K562 (cell line): ENCODE measurements at regions not wholly inside any gene's neighbourhood (a gene's known extent, or its start where the extent isn't known, plus 50 kb on each side); places are given as distances from the start of the nearest gene placed in this dataset.

Source experiments
- ATAC-seq: fragments of 200-7000 bp; cut with Tn5 transposase; 3 replicates; pipeline ENCODE4 v1.9.1; 2020; ENCODE audit warnings: moderate library complexity
- BruUV-seq: library from RNA; stranded (reverse); fragments of 400-500 nt; replicated peaks from 2 replicates; lab custom pipeline; 2021; lab: Mats Ljungman, UMichigan
- CTCF ChIA-PET: fragments of 300-600 bp; formaldehyde crosslinking; extraction: SDS; loops from one replicate; lab custom pipeline; 2021; ENCODE audit warnings: low intra/inter-chr PET ratio; lab: Yijun Ruan, JAX
- POLR2A ChIA-PET: fragments of 300-600, 350-650 bp; sonication (Branson Sonifier 250); formaldehyde crosslinking; extraction: SDS; loops from one replicate; lab custom pipeline; 2021; ENCODE audit warnings: antibody characterized with exemption, inconsistent platforms; lab: Yijun Ruan, JAX
- DNase-seq, 4 experiments: peaks; one replicate each; pipeline versions ENCODE4 v3.0.0 to v3.0.0-alpha.2; 2011 to 2018; ENCODE audit warnings: low spot score in 3 of 4, mixed read lengths in 3 of 4; ENCODE audit errors: extremely low read depth in 1 of 4
- FAIRE-seq: peaks from 2 replicates; lab custom pipeline; 2011; peaks lifted over from hg19 to GRCh38; lab: Jason Lieb, UNC
- H2AFZ ChIP-seq: 2 replicates; pipeline ENCODE4 v1.6.0; 2011; ENCODE audit warnings: low read depth, low read length, control low read depth, inconsistent platforms
- H3K27ac ChIP-seq: fragments of 200-600 bp; 3 replicates; pipeline ENCODE4 v1.8.0; 2011; ENCODE audit warnings: low read depth, mild to moderate bottlenecking, control low read depth, inconsistent platforms, low read length, moderate library complexity, mixed read lengths; ENCODE audit errors: extremely low read depth
- H3K27me3 ChIP-seq, 2 experiments: fragments of 300-600 bp in 1 of 2; 2 replicates in 1 of 2; 3 replicates in 1 of 2; pipeline versions ENCODE4 v1.6.0 to v1.8.0; 2011; ENCODE audit warnings: inconsistent platforms in 2 of 2, low read length in 2 of 2, mild to moderate bottlenecking in 1 of 2, mixed read lengths in 1 of 2, moderate library complexity in 1 of 2; ENCODE audit not compliant: control insufficient read depth in 2 of 2, insufficient read depth in 2 of 2
- H3K36me3 ChIP-seq: fragments of 300-600 bp; 3 replicates; pipeline ENCODE4 v1.8.0; 2011; ENCODE audit warnings: mild to moderate bottlenecking, low read length, inconsistent platforms; ENCODE audit not compliant: control insufficient read depth, insufficient read depth
- H3K4me1 ChIP-seq, 2 experiments: fragments of 200-600 bp in 1 of 2; replicated peaks in 1 of 2; 2 replicates in 1 of 2; 3 replicates in 1 of 2; pipeline versions ENCODE4 v1.5.1 to v1.8.0; 2011; ENCODE audit warnings: inconsistent platforms in 2 of 2, low read length in 2 of 2, mild to moderate bottlenecking in 1 of 2, mixed read lengths in 1 of 2, moderate library complexity in 1 of 2; ENCODE audit not compliant: control insufficient read depth in 2 of 2, insufficient read depth in 2 of 2
- H3K4me2 ChIP-seq: 2 replicates; pipeline ENCODE4 v1.6.1; 2011; ENCODE audit warnings: low read length, control low read depth, inconsistent platforms, mixed read lengths; ENCODE audit not compliant: insufficient read depth
- H3K4me3 ChIP-seq: fragments of 200-600 bp; sonication (generic), shearing (Covaris generic); 2 replicates; pipeline ENCODE4 v1.5.1; 2016; ENCODE audit warnings: control low read depth, inconsistent platforms
- H3K79me2 ChIP-seq: fragments of 200-600 bp; 3 replicates; pipeline ENCODE4 v1.8.0; 2011; ENCODE audit warnings: low read length, inconsistent platforms; ENCODE audit not compliant: control insufficient read depth, insufficient read depth
- H3K9ac ChIP-seq, 2 experiments: 2 replicates each; pipeline versions ENCODE4 v1.6.0 to v1.6.1; 2011; ENCODE audit warnings: low read depth in 2 of 2, low read length in 2 of 2, control low read depth in 1 of 2, inconsistent platforms in 1 of 2, mild to moderate bottlenecking in 1 of 2, mixed read lengths in 1 of 2; ENCODE audit not compliant: insufficient read depth in 1 of 2
- H3K9me1 ChIP-seq: one replicate; pipeline ENCODE4 v1.6.0; 2011; ENCODE audit warnings: inconsistent platforms, mild to moderate bottlenecking, low read length, moderate library complexity; ENCODE audit not compliant: control insufficient read depth, insufficient read depth
- H3K9me3 ChIP-seq: replicated peaks from 2 replicates; pipeline ENCODE4 v1.5.1; 2011; ENCODE audit warnings: low read depth, low read length, inconsistent platforms; ENCODE audit not compliant: control insufficient read depth, insufficient read depth
- H4K20me1 ChIP-seq: replicated peaks from 2 replicates; pipeline ENCODE4 v1.6.1; 2011; ENCODE audit warnings: low read length, inconsistent platforms, mixed read lengths; ENCODE audit not compliant: control insufficient read depth, insufficient read depth
- ARNT ChIP-seq, 2 experiments: fragments of 450-650 bp; IDR thresholded peaks; 2 replicates each; pipeline ENCODE4 v1.6.1; 2016; ENCODE audit warnings: mild to moderate bottlenecking in 1 of 2
- CEBPG ChIP-seq, 3 experiments: fragments of 200-800 bp in 1 of 3; sonication (Bioruptor generic) in 1 of 3; sonication (generic) in 1 of 3; formaldehyde crosslinking in 1 of 3; IDR thresholded peaks in 2 of 3; conservative IDR thresholded peaks in 1 of 3; 2 replicates each; pipeline versions ENCODE4 v1.6.1 to v1.8.0; 2016 to 2022; ENCODE audit warnings: missing compliant biosample characterization in 2 of 3, missing genetic modification characterization in 2 of 3, mild to moderate bottlenecking in 1 of 3, missing genetic modification reagents in 1 of 3
- HMBOX1 ChIP-seq: sonication (generic); IDR thresholded peaks from 2 replicates; pipeline ENCODE4 v1.6.1; 2016
- IRF2 ChIP-seq: sonication (generic); formaldehyde crosslinking; IDR thresholded peaks from 2 replicates; pipeline ENCODE4 v1.8.1; 2022; ENCODE audit warnings: mild to moderate bottlenecking, missing genetic modification reagents
- PKNOX1 ChIP-seq: fragments of 450-650 bp; IDR thresholded peaks from 2 replicates; pipeline ENCODE4 v1.6.1; 2016
- PRDM10 ChIP-seq: fragments of 450-650 bp; IDR thresholded peaks from 2 replicates; pipeline ENCODE4 v1.6.1; 2018; ENCODE audit not compliant: partially characterized antibody
- RBFOX2 ChIP-seq: fragments of 200-400 bp; formaldehyde crosslinking; IDR thresholded peaks from 2 replicates; pipeline ENCODE4 v1.6.1; 2017; ENCODE audit warnings: low read depth, mild to moderate bottlenecking, low read length, moderate library complexity
- TAF15 ChIP-seq: fragments of 200-400 bp; formaldehyde crosslinking; IDR thresholded peaks from 2 replicates; pipeline ENCODE4 v1.6.1; 2017; ENCODE audit warnings: mild to moderate bottlenecking, low read depth, low read length, moderate library complexity
- ZBTB8A ChIP-seq: fragments of 450-650 bp; IDR thresholded peaks from 2 replicates; pipeline ENCODE4 v1.6.1; 2018; ENCODE audit warnings: mild to moderate bottlenecking, moderate library complexity; ENCODE audit not compliant: partially characterized antibody
- ZFP36 ChIP-seq: fragments of 150-350 bp; IDR thresholded peaks from 2 replicates; pipeline ENCODE4 v1.6.1; 2018; ENCODE audit warnings: low read length, low read depth; ENCODE audit not compliant: partially characterized antibody
- ZNF551 ChIP-seq: fragments of 250-450 bp; sonication (Bioruptor Pico); IDR thresholded peaks from 2 replicates; pipeline ENCODE4 v1.5.0; 2021; ENCODE audit warnings: mild to moderate bottlenecking, moderate library complexity
- ZNF639 ChIP-seq, 2 experiments: fragments of 200-800 bp in 1 of 2; sonication (Bioruptor generic) in 1 of 2; sonication (generic) in 1 of 2; formaldehyde crosslinking in 1 of 2; IDR thresholded peaks in 1 of 2; conservative IDR thresholded peaks in 1 of 2; 2 replicates each; pipeline versions ENCODE4 v1.5.0 to v1.6.1; 2016 to 2020; ENCODE audit warnings: missing compliant biosample characterization in 1 of 2, missing genetic modification characterization in 1 of 2, missing genetic modification reagents in 1 of 2
- ZNF780A ChIP-seq: fragments of 250-450 bp; sonication (Bioruptor Pico); IDR thresholded peaks from 2 replicates; pipeline ENCODE4 v1.5.0; 2021; ENCODE audit warnings: mild to moderate bottlenecking
- WGBS: fragments of 100-300 bp; shearing (Covaris generic); methylation state at CpG from one replicate; pipeline ENCODE4 v1.1.6; 2016; ENCODE audit warnings: low coverage, mixed read lengths; ENCODE audit not compliant: insufficient coverage; ENCODE audit errors: missing lambda C conversion rate; 5-methylcytosine and 5-hydroxymethylcytosine counted together
- in situ Hi-C: fragments of 300-500 bp; cut with MboI; formaldehyde crosslinking; loops from 4 replicates; pipeline ENCODE4 v1.15.0; 2018; ENCODE audit warnings: inconsistent platforms, mixed read lengths
- intact Hi-C: fragments of 100-400 bp; cut with micrococcal nuclease; formaldehyde crosslinking; loops from 2 replicates; pipeline ENCODE4 v1.14.2; 2022

- TF ChIP-seq PRDM10 (no peak), ZFP36 (no peak), CEBPG (CRISPR knock-in tag; IDR thresholded peaks at IDR 0.05) (no peak), CEBPG (tag; conservative IDR thresholded peaks at IDR 0.05 in 1 of 2, IDR thresholded peaks at IDR 0.05 in 1 of 2) (no peak), PKNOX1 (no peak)
- TF ChIP-seq, all 486 proteins: peak for 0
These were observed 276.2 kb downstream of the MYCN start (continued) for GRCh38 chr2:16216558-16216945.

GRCh38 chr2:16215902-16216557 lies 275.7 kb downstream of the MYCN start:
- no peaks in the 10 kb centered on the region for H3K36me3 ChIP-seq
- ChIA-PET CTCF (no interaction called here), POLR2A (interaction anchor here (0.6 kb wide), 1 partner anchor 558 kb away, joined by 3 read pairs; no protein-coding TSS in a partner anchor)
- no peak for FAIRE-seq
- H4K20me1 ChIP-seq, result no peaks in the 10 kb centered on the region
- H3K4me2 ChIP-seq, result no peak overlapping the region
- H3K79me2 ChIP-seq, result no peaks in the 10 kb centered on the region
- intact Hi-C loops (no loop called here), in situ Hi-C loops (no loop called here)
- no peak overlapping the region for H3K4me3 ChIP-seq
- no peaks in the 10 kb centered on the region; a peak in 1 of 5 replicates for H3K4me1 ChIP-seq
- no peak overlapping the region for H3K9ac ChIP-seq
- H3K27me3 ChIP-seq, result peaks cover 7 to 13% of the 10 kb centered on the region in 2 experiments; a peak in 3 of 5 replicates
- 5% methylated on average over 16 of the region's 16 CpGs for WGBS
- H3K9me1 ChIP-seq, result no peaks in the 10 kb centered on the region
- no peak overlapping the region for H2AFZ ChIP-seq
- DNase-seq, result no peak
- no peak for ATAC-seq
- no TSS peak for BruUV-seq
- H3K9me3 ChIP-seq, result no peaks in the 10 kb centered on the region
- no peak overlapping the region for H3K27ac ChIP-seq
- TF ChIP-seq ZNF639 (CRISPR knock-in tag; conservative IDR thresholded peaks at IDR 0.05 in 1 of 2, IDR thresholded peaks at IDR 0.05 in 1 of 2) (no peak), IRF2 (CRISPR knock-in tag) (no peak), ZNF551 (no peak), RBFOX2 (no peak), HMBOX1 (no peak), ARNT (IDR thresholded peaks at IDR 0.05) (no peak), ZBTB8A (no peak), ZNF780A (CRISPR knock-in tag) (no peak), TAF15 (no peak)
